NCI-H524 (cell line): ENCODE measurements at regions not wholly inside any gene's neighbourhood (a gene's known extent, or its start where the extent isn't known, plus 50 kb on each side); places are given as distances from the start of the nearest gene placed in this dataset.
A peak's percentile ranks its signal among the peaks of the same experiment; 100 is the strongest.

ENCODE experiments used
- DNase-seq, 2 experiments: peaks; one replicate each; lab custom pipeline; 2025; lab: John Stamatoyannopoulos, UW

DNA sequence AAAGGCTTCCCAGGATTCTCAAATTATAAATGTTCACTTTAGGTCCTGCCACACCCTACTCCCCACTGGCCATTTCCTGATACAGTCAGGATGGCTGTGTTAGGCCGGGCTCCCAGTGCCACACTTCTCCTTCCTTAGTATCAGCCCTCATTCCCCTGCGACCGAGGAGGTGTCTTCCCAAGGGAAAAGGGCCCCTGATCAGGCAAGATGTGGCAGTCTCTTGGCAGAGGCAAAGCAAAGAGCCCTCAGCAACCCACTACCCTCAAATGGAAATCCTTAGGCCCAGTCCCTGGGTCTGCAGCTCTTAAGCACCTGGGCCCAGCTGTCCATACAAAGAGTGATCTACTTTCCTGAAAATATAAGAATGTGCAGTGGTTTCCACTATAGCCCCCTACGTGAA lies 96.5 kb upstream of the VASH1 start:
- DNase-seq: no peak

DNA sequence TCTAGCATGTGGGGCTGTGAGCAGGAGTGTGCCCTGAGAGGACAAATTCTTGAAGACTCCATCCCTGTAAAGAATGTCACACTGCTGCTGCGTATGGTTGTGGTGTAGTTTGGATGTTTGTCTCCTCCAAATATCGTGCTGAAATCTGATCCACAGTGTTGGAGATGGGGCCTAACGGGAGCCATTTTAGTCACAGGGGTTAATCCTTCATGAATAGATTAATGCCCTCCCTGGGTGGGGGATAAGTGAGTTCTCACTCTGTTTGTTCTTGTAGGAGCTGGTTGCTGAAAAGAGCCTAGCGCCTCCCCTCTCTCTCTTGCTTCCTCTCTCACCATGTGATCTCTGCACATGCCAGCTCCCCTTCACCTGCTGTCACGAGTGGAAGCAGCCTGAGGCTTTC lies 94.5 kb upstream of the VASH1 start:
- peak in 1 of 2 experiments; percentile 75 for DNase-seq

DNA sequence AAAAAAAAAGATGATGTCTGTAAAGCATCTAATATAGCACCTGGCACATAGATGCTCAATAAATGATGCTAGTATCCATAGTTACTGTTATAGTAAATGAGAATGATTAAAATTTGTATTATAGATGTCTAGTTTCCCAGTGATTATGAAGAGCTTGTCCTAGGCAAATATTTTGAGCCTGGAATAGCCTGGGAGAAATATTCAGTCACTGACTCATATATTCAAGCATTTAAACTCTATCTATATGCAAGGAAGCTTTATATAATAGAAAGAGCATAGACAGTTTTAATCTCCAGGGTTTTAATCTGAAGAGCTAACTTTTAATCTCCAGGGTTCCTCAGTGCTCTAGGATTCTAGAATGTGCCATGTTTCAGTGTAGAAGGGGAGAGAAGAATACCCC lies 91.5 kb upstream of the VASH1 start:
- no peak for DNase-seq

DNA sequence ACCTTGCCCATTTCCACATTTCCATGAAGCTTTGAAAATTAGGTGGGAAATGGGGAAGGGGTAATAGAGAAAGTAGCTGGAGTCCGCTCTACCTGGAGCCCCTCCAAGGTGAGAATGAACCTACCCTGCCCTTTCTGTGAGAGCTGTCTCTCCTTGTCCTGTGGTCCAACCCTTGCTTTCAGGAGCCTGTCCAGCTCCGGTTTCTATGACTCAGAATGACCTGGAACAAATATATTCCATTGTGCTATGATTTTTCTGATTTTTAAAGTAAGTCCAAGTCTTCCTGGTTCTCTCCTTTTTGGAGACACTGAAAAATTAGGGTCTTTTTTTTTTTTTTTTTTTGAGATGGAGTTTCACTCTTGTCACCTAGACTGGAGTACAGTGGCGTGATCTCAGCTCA lies 89.1 kb upstream of the VASH1 start:
- no peak for DNase-seq

DNA sequence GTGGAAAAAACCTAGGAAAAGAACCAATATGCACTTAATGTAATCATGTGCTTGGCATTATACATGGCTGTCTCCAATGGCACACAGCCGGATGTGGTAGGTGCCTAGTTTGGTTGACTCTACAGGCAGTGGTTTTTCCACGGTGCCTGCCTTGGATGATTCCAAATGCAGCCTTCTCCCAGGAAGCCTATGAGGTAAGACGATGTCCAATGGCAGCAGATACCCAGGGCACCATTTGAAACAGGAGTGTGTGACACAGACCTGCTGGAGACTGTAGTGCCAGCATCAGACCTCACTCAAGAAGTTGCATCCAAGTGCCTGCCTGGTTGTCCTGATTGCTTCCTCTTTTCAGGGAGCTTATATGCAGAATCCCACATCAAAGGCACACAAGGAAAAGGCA lies 88.0 kb upstream of the VASH1 start:
- DNase-seq: no peak

DNA sequence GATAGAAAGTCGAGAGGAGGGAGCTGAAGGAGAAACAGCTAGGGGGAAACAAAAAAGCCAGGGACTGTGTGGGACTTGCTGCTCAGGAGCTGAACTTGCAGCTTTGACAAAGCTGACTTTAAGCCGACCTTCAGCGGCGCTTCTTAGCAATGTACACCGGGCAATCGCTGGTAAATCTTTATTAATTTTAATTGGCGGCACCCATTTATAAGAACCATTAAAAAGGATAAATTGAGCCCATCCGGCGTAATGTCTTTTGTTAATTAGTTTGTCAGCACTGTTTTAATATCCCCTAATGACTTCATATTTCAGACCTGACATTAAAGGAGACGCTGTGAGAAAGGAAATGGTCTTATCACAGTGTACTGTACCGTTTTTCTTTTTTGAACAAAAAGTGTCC lies 86.2 kb upstream of the VASH1 start:
- DNase-seq: no peak

DNA sequence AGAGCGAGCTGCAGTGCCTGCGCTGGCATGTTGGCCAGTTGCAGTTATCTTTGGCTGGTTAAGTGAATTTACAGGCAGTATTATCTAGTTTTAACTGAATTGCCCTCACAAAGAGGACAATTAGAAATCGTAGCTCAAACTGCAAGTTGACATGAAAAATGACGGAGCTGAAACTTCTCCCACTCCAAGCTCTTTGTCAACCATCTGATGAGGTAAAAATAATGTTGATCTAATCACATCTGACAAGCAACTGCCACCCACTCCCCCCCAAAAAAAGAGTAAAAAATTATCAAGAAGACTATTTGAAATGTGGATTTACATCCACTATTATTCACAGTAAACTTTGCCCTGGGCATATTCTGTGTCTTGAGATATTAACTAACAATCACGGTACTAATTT lies 84.7 kb upstream of the VASH1 start:
- no peak for DNase-seq

DNA sequence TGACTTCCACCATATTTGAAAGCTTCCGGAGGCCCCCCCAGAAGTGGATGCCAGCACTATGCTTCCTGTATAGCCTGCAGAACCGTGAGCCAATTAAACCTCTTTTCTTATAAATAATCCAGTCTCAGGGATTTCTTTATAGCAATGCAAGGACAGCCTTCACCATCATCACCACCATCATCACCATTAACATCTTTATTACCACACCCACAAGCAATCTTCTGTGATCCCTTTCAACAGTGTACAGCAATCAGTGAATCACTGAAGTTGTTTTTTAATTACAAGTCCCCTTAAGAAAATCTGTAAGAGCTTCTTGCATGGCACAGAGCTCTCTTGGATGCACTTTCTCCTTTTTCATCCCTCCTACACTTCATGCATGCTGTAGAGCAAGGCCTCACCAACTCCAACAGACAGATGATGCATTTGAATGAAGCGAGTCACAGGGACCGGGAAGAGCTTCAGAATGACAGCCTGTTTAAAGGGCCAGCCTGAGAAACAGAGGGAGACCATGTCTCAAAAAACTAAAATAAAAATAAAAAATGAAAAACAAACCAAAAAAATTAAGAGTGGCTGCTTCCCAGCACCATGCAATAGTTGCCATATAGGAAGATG lies 83.6 kb upstream of the VASH1 start:
- DNase-seq: no peak

DNA sequence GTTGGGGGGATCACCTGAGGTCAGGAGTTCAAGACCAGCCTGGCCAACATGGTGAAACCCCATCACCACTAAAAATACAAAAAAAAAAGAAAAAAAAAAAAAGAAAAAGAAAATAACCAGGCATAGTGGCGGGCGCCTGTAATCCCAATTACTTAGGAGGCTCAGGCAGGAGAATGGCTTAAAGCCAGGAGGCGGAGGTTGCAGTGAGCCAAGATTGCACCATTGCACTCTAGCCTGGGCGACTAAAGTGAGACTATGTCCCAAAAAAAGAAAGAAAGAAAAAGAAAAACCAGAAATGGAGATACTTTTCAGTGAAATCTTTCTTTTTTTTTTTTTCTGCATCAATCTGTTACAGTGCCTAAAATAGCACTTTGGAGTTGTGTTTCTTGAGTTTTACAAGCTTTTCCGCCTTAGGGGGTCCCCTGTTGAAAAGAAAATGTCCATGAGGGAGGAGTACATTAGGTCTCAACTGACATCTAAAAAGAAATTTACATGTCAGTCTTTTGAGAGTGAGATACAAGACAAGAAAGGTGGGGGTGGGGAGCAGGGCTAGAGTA lies 82.9 kb upstream of the VASH1 start:
- DNase-seq: no peak

DNA sequence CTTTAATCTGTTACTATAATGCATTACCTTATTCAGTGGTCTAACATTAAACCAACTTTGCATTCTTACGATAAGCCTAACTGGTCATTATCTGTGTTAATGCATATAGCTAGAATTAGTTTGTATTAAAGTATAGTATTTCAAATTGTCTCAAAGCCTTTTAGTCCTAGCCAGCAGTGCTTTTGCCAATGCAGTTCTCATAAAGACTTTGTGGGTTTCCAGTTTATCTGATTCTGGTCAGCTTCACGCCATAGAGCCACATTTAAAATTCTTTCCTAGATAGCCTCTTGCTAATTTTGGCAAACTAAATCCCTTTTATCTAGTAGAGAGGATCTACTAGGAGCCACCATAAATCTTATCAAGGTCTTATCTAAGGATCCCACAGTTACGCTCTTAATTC lies 78.9 kb upstream of the VASH1 start:
- DNase-seq: no peak

DNA sequence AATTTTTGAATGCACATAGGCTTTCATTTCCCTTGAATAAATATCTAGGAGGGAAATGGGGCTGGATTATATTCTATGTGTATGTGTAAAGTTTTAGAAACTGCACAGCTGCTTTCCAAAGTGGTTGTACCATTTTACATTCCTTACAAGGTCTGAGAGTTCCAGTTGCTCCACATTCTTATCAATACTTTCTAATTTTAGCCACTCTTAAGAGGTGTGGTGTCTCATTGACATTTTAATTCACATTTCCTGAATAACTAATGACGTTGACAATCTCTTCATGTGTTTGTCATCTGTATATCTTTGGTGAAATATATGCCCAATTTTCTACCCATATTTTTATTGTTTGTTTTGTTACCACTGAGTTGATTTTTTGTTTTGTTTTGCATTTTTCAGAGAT lies 74.6 kb upstream of the VASH1 start:
- DNase-seq: no peak

DNA sequence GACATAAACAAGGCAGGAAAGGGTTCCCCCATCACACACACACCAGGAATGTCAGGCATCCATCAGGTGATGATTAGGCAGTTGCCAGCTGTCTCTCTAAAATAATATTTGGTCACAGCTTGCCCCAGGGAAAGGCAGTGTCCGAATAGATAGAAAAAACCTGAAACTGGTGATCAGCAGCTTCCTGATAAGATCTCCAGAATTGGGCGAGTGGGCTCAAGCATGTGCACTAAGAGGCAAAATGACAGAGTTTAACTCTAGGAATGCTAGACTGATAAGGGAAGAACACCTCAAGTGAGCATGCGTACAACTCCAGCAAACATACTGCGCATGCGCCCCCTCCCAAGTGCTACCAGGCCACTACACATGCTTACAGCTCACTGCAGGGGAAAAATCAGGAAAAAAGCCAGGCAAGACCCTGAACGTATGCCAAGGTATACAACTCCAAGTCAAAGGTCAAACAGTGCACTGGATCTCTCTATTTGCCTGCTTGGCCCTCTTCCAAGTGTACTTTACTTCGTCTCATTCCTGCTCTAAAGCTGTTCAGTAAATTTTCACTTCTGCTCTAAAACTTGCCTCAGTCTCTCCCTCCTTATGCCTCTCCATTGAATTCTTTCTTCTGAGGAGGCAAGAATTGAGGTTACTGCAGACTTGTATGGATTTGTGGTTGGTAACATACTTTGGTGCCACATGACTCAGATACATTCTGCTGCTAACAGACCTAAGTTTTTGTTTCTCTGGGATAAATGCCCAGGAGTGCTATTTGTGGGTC lies 73.5 kb upstream of the VASH1 start:
- DNase-seq: no peak

DNA sequence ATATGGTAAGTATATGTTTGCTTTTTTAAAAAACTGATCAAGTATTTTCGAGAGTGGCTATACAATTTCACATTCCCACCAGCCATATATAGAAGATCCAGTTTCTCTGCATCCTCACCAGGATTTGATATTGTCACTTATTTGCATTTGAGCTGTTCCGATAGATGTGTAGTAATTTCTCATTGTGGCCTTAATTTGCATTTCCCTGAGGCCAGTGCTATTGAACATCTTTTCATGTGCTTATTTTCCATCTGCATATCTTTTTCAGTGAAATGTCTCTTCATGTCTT lies 72.9 kb upstream of the VASH1 start:
- no peak for DNase-seq

DNA sequence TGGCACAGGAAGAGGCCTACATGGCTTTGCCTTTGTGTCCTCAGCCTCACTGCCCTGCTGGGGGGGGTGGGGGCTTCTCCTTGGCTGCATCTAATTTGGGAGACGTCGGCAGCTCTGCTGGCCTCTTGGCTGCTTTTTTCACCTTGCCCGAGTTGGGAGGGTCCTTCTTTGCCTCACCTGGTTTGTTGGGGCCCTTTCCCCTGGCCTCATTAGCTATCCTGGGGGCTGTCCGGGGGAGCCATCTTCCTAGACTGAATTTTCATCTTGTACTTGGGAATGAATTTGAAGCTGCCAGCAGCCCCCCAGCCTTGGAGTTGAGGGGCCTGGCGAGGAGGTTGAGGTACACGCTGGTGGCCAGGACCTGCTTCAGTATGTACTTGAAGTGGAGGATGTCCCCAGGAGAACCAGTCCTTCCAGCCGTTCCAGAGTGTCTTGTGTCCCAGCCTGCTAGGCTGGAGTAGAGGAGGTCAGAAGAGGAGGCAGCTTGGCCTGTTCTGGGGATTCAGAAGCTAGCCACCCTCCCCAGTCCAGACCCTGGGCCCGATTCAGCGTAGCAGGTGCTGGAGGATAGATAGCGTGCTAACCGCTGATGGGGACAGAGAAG lies 70.7 kb upstream of the VASH1 start:
- no peak for DNase-seq

DNA sequence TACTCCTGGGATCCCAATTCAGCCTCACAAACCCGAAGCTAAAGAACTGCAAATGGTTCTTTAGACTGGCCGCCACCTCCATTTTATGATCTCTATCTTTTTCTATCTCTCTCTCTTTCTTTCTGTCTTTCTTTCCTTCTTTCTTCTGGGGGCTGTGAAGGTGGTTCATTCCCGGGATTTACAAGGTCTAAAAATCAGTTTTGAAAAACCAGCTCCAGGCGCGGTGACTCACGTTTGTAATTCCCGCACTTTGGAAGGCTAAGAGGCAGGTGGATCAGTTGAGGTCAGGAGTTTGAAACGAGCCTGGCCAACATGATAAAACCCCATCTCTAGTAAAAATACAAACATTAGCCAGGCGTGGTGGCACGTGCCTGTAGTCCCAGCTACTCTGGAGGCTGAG lies 67.2 kb upstream of the VASH1 start:
- DNase-seq: no peak

DNA sequence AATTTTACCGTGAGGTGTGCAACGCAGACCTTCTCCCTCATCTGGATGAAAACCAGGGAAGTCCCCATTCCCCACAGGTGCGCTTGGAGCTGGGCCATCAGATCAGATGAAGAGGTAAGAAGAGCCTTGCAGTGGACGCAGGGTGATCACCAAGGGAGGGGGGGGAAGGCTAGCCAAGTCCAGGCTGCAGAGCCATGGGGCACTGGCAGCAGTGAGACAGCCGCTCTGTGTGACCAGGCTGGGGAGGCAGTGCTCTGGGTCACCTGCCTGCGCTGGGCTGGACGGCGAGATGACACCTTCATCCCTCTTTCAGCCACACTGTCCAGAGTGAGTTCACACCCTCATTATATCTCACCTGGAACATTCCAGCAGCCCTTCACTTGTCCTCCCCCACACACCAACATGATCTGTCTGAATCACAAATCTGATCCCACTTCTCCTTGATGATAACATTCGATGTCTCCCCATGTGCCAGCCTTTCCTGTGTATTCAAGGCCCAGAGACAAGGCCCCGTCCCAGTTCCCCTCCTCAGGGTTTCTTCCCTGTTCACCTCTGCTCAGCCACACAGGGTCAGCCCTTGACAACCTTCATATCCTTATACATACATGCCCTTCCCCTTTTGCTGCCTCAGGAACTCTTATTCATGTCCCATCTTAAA lies 65.9 kb upstream of the VASH1 start:
- DNase-seq: no peak

DNA sequence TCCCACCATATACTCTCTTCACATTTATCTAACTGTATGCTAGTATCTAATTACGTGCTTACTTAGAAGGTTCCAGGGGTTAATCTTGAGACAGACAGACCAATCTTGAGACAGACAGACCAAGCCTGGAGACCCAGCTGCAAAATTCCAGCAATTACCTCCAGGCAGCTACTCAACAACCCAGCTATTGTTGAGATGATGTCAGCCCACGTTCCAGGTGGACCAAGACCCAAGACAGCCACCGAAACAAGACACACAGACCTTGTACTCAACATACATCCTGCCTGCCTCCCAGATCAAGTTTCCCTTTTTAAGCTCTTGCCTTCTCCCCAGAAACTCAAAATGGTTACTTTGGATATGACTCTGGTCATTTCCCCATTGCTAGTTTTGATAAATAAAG lies 64.9 kb upstream of the VASH1 start:
- no peak for DNase-seq

DNA sequence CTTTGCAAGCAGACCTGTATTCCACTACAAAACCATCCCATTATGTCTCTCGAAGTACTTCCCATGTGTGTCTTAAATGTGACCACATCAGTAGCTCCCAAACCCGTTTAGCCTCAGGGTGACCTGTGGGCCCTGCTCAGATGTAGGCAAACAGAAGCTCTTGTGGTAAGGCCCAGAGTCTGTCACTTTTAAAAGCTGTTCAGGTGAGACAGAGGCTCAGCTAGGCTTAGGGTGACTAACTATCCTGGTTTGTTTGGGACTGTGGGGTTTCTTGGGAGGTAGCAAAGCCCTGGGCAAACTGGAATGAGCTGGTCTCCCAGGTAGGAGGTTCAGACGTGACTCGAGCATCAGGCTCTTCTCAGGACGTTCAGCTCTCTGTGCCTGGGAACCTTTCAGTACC lies 64.5 kb upstream of the VASH1 start:
- no peak for DNase-seq

DNA sequence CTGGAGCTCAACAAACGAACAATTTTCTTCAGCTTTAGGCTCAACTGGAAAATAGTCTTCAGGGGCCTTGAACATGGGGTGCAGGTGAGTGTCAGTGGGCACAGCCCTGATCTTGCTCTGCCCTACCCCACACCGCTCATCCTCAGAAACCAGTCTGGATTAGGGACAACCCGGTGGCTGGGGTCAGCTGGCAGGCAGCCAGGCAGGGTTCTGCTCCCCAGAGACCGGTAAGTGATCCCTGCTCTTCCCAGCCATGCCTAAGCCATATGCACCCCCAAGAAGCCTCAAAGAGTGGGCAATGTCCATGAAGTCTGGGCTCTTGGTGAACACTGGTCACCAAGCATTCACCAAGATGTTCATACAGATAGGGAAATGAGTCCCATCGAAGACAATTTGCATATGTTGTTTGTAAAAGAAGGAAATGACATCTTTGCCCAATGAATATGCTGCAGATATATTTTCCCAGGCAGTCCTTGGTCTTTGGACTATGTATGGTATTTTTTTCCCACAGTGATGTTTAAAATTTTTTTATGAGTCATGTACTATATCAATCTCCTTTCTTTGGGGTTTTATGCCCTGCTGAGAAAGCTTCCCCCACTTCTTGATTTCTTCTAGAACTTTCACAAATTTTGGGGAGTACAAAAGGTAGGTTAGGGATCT lies 63.9 kb upstream of the VASH1 start:
- no peak for DNase-seq

DNA sequence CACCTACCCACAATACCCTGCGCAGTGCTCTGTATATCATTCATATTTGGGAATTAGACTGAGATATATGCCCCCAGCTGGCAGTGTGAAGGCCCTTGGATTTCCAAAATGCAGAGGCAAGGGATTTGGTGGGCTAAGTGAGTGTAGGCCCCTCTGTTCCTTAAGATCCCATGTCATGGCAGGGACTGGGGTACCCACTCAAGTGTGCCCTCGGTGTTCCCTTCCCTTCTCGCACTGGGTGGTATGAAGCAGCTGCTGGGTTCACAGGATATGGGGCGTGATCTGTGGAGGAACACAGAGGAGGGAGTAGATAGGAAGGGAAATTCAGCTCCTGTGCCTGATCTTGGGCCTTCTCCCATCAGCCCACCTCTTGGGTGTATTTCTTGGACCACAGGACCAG lies 63.1 kb upstream of the VASH1 start:
- DNase-seq: no peak

DNA sequence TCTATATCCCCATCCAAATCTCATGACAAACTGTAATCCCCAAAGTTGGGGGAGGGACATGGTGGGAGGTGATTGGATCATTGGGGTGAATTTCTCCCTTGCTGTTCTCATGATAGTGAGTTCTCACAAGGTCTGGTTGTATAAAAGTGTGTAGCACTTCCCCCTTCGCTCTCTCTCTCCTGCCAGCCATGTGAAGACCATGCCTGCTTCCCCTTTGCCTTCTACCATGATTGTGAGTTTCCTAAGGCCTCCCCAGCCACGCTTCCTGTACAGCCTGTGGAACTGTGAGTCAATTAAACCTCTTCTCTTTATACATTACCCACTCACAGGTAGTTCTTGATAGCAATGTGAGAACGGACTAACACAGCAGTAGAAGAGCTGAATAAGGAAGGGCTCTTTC lies 62.6 kb upstream of the VASH1 start:
- no peak for DNase-seq

DNA sequence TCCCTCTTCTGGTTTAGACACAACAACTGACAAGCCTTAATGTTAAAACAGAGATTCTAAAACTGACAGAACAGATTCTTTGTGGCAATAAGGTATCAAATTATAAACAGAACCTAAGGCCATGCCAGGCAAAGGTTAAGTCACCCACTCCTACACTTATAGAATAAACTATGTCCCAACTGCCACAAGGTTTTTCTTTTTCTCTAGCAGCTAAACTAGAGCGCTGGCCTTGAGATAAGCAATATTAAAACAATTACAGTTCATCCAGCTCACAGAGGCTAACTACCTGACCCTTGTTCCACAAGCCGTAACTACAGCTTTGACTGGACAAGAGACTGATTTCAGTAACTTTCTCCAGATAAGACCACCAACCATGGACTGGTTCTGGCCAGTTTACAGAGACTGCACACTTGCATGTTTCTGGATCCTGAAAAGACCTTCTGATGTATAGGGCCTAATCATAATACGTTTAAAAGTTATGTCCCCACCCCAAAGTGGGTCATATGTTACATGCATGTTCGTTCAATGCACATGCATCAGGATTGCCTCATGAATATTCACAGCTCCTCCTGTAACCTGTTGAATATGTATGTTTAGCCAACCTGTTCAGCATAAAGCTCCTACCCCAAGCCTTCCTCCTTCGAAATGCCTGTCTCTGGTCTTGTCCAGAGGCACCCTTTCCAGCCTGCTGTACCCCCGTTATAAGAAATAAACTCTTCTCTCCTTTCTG lies 61.9 kb upstream of the VASH1 start:
- no peak for DNase-seq
